Esophagus squamous epithelium (tissue), 4 donors: ENCODE measurements at regions not wholly inside any gene's neighbourhood (a gene's known extent, or its start where the extent isn't known, plus 50 kb on each side); places are given as distances from the start of the nearest gene placed in this dataset.

Experiments used
- POLR2A ChIP-seq, 4 donors: fragments of 450-650 bp; IDR thresholded peaks; one replicate each; pipeline ENCODE4 v1.6.1; 2017; ENCODE audit warnings: antibody characterized with exemption in 4 of 4, mild to moderate bottlenecking in 4 of 4, moderate library complexity in 3 of 4
- TF ChIP-seq, protein P1 (sequence below), 6 experiments: fragments of 450-650 bp in 4 of 6; fragments of 200-600 bp in 2 of 6; sonication (generic) in 2 of 6; IDR thresholded peaks; one replicate each; pipeline ENCODE4 v1.5.1; 2016 to 2019; ENCODE audit warnings: antibody characterized with exemption in 6 of 6, mild to moderate bottlenecking in 4 of 6, moderate library complexity in 4 of 6

- TF ChIP-seq, protein P1, sequence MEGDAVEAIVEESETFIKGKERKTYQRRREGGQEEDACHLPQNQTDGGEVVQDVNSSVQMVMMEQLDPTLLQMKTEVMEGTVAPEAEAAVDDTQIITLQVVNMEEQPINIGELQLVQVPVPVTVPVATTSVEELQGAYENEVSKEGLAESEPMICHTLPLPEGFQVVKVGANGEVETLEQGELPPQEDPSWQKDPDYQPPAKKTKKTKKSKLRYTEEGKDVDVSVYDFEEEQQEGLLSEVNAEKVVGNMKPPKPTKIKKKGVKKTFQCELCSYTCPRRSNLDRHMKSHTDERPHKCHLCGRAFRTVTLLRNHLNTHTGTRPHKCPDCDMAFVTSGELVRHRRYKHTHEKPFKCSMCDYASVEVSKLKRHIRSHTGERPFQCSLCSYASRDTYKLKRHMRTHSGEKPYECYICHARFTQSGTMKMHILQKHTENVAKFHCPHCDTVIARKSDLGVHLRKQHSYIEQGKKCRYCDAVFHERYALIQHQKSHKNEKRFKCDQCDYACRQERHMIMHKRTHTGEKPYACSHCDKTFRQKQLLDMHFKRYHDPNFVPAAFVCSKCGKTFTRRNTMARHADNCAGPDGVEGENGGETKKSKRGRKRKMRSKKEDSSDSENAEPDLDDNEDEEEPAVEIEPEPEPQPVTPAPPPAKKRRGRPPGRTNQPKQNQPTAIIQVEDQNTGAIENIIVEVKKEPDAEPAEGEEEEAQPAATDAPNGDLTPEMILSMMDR (IDR thresholded peaks at IDR 0.05), result no peak
- no peak for TF ChIP-seq POLR2A (IDR thresholded peaks at IDR 0.05)
Observed at GRCh38 chr14:81729622-81730021, 196.0 kb upstream of the SEL1L start.
